DND-41 (cell line): ENCODE measurements at regions not wholly inside any gene's neighbourhood (a gene's known extent, or its start where the extent isn't known, plus 50 kb on each side); places are given as distances from the start of the nearest gene placed in this dataset.

Experiments used
- ATAC-seq: fragments of 200-7000 bp; cut with Tn5 transposase; 3 replicates; pipeline ENCODE4 v1.9.1; 2021; ENCODE audit warnings: low read depth; ENCODE audit not compliant: insufficient read depth
- DNase-seq: peaks from one replicate; pipeline ENCODE4 v3.0.0-alpha.2; 2020
- H2AFZ ChIP-seq: 2 replicates; pipeline ENCODE4 v1.6.0; 2012; ENCODE audit warnings: low read depth, low read length
- H3K27ac ChIP-seq: 2 replicates; pipeline ENCODE4 v1.5.1; 2012; ENCODE audit warnings: low read length, inconsistent platforms
- H3K27me3 ChIP-seq: fragments of 200-600 bp; sonication (generic); 2 replicates; pipeline ENCODE4 v1.6.0; 2012; ENCODE audit warnings: low read length, mild to moderate bottlenecking, inconsistent platforms; ENCODE audit not compliant: insufficient read depth, poor library complexity
- H3K36me3 ChIP-seq: 2 replicates; pipeline ENCODE4 v1.5.1; 2012; ENCODE audit warnings: low read length, inconsistent platforms; ENCODE audit not compliant: insufficient read depth
- H3K4me1 ChIP-seq: 2 replicates; pipeline ENCODE4 v1.5.1; 2012; ENCODE audit warnings: mild to moderate bottlenecking, low read length; ENCODE audit not compliant: insufficient read depth
- H3K4me2 ChIP-seq: 2 replicates; pipeline ENCODE4 v1.6.0; 2012; ENCODE audit warnings: mild to moderate bottlenecking, moderate library complexity, low read length, inconsistent platforms; ENCODE audit not compliant: insufficient read depth
- H3K4me3 ChIP-seq, 2 experiments: fragments of 200-600 bp in 1 of 2; shearing (Covaris generic) in 1 of 2; 2 replicates each; pipeline ENCODE4 v1.5.1; 2012 to 2016; ENCODE audit warnings: inconsistent platforms in 2 of 2, low read length in 2 of 2, mild to moderate bottlenecking in 2 of 2, low read depth in 1 of 2, moderate library complexity in 1 of 2
- H3K79me2 ChIP-seq: 2 replicates; pipeline ENCODE4 v1.6.0; 2012; ENCODE audit warnings: low read length, inconsistent platforms; ENCODE audit not compliant: insufficient read depth
- H3K9ac ChIP-seq: 2 replicates; pipeline ENCODE4 v1.6.0; 2012; ENCODE audit warnings: low read depth, mild to moderate bottlenecking, inconsistent platforms, low read length, moderate library complexity
- H3K9me3 ChIP-seq: 2 replicates; pipeline ENCODE4 v1.5.1; 2012; ENCODE audit warnings: low read length, moderate library complexity, mild to moderate bottlenecking, inconsistent platforms; ENCODE audit not compliant: insufficient read depth, severe bottlenecking
- H4K20me1 ChIP-seq: 2 replicates; pipeline ENCODE4 v1.6.0; 2012; ENCODE audit warnings: low read length; ENCODE audit not compliant: insufficient read depth
- CTCF ChIP-seq: IDR thresholded peaks from 2 replicates; pipeline ENCODE4 v1.5.1; 2012; ENCODE audit warnings: borderline replicate concordance, low read length, moderate library complexity, mild to moderate bottlenecking; ENCODE audit not compliant: poor library complexity, severe bottlenecking; ENCODE audit errors: extremely low read depth
- EZH2 ChIP-seq: IDR thresholded peaks from 3 replicates; pipeline ENCODE4 v1.6.1; 2012; ENCODE audit warnings: borderline replicate concordance, low read depth, mild to moderate bottlenecking, moderate library complexity, low read length, inconsistent platforms; ENCODE audit not compliant: severe bottlenecking

GRCh38 chr12:112635036-112635435 is 156.5 kb upstream of the RPH3A start:
- no peaks in the 10 kb centered on the region for H3K27me3 ChIP-seq
- TF ChIP-seq EZH2, result no peak
- TF ChIP-seq CTCF, result no peak

GRCh38 chr12:112638420-112638819 is 153.1 kb upstream of the RPH3A start:
- H3K27ac ChIP-seq, result no peak overlapping the region
- TF ChIP-seq EZH2 (no peak), CTCF (no peak)
- DNase-seq (no peak), ATAC-seq (no peak)
- no peak overlapping the region for H2AFZ ChIP-seq
- H3K9ac ChIP-seq, result no peak overlapping the region
- no peaks in the 10 kb centered on the region for H3K36me3 ChIP-seq
- H3K4me2 ChIP-seq, result no peak overlapping the region
- H3K4me1 ChIP-seq, result no peaks in the 10 kb centered on the region
- no peaks in the 10 kb centered on the region for H3K9me3 ChIP-seq
- H3K4me3 ChIP-seq, result no peak overlapping the region
- H3K27me3 ChIP-seq, result no peaks in the 10 kb centered on the region
- H3K79me2 ChIP-seq, result no peaks in the 10 kb centered on the region
- no peaks in the 10 kb centered on the region for H4K20me1 ChIP-seq

More at GRCh38 chr12:112635036-112635435, 156.5 kb upstream of the RPH3A start:
- H3K4me2 ChIP-seq, result no peak overlapping the region
- H3K9me3 ChIP-seq, result no peaks in the 10 kb centered on the region
- no peak for ATAC-seq
- H3K79me2 ChIP-seq, result no peaks in the 10 kb centered on the region
- H3K4me1 ChIP-seq, result no peaks in the 10 kb centered on the region
- no peaks in the 10 kb centered on the region for H3K36me3 ChIP-seq
- H2AFZ ChIP-seq, result no peak overlapping the region
- H3K27ac ChIP-seq, result no peak overlapping the region
- H4K20me1 ChIP-seq, result no peaks in the 10 kb centered on the region
- H3K4me3 ChIP-seq, result no peak overlapping the region
- H3K9ac ChIP-seq, result no peak overlapping the region
- DNase-seq, result no peak

- DNase-seq (no peak), ATAC-seq (no peak)
- TF ChIP-seq EZH2 (no peak), CTCF (no peak)
- no peak overlapping the region for H2AFZ ChIP-seq
- no peaks in the 10 kb centered on the region for H3K9me3 ChIP-seq
- no peak overlapping the region for H3K4me3 ChIP-seq
- no peak overlapping the region for H3K4me2 ChIP-seq
- no peak overlapping the region for H3K9ac ChIP-seq
- no peak overlapping the region for H3K27ac ChIP-seq
- no peaks in the 10 kb centered on the region for H4K20me1 ChIP-seq
- H3K4me1 ChIP-seq, result no peaks in the 10 kb centered on the region
- no peaks in the 10 kb centered on the region for H3K79me2 ChIP-seq
- no peaks in the 10 kb centered on the region for H3K36me3 ChIP-seq
- H3K27me3 ChIP-seq, result no peaks in the 10 kb centered on the region
Measured at GRCh38 chr12:112645586-112645985, 146.0 kb upstream of the RPH3A start.

- Histone ChIP-seq H3K27ac (no peak overlapping the region), H2AFZ (no peak overlapping the region), H3K4me1 (no peaks in the 10 kb centered on the region), H3K36me3 (no peaks in the 10 kb centered on the region), H4K20me1 (no peaks in the 10 kb centered on the region), H3K4me3 (no peak overlapping the region), H3K9me3 (no peaks in the 10 kb centered on the region), H3K9ac (no peak overlapping the region), H3K27me3 (no peaks in the 10 kb centered on the region), H3K79me2 (no peaks in the 10 kb centered on the region), H3K4me2 (no peak overlapping the region)
- no peak for DNase-seq
- no peak for ATAC-seq
- TF ChIP-seq EZH2 (no peak), CTCF (no peak)
Measured at GRCh38 chr12:112656141-112656540, 135.4 kb upstream of the RPH3A start.
